Fibroblast of skin of right quadriceps (primary cell): ENCODE measurements at regions not wholly inside any gene's neighbourhood (a gene's known extent, or its start where the extent isn't known, plus 50 kb on each side); places are given as distances from the start of the nearest gene placed in this dataset.
A peak's percentile ranks its signal among the peaks of the same experiment; 100 is the strongest.

Experiments
- DNase-seq: peaks from one replicate; pipeline ENCODE4 v3.0.0-alpha.2; 2013

- peak; percentile 2 for DNase-seq
Observed at GRCh38 chr14:85279407-85279806, 250.5 kb upstream of the FLRT2 start.

GRCh38 chr14:85280074-85280473, 249.9 kb upstream of the FLRT2 start:
- DNase-seq = peak; percentile 17

- DNase-seq = no peak
Observed at GRCh38 chr14:85281921-85282320, 248.0 kb upstream of the FLRT2 start.

- DNase-seq = no peak
Observed at GRCh38 chr14:85288041-85288440, 241.9 kb upstream of the FLRT2 start.

- no peak for DNase-seq
Observed at GRCh38 chr14:85291731-85292130, 238.2 kb upstream of the FLRT2 start.

GRCh38 chr14:85293612-85294234, 236.2 kb upstream of the FLRT2 start:
- no peak for DNase-seq

- no peak for DNase-seq
Observed at GRCh38 chr14:85295318-85295717, 234.6 kb upstream of the FLRT2 start.

GRCh38 chr14:85296456-85297210, 233.3 kb upstream of the FLRT2 start:
- DNase-seq = peak; percentile 50

GRCh38 chr14:85300107-85300506, 229.8 kb upstream of the FLRT2 start:
- DNase-seq = no peak

GRCh38 chr14:85301506-85301905, 228.4 kb upstream of the FLRT2 start:
- DNase-seq = no peak

GRCh38 chr14:85306024-85306423, 223.9 kb upstream of the FLRT2 start:
- DNase-seq = no peak

- DNase-seq = peak; percentile 3
Observed at GRCh38 chr14:85308531-85309300, 221.2 kb upstream of the FLRT2 start.

- DNase-seq = peak; percentile 8
Observed at GRCh38 chr14:85310491-85311272, 219.3 kb upstream of the FLRT2 start.

GRCh38 chr14:85313560-85314207, 216.3 kb upstream of the FLRT2 start:
- DNase-seq = peak; percentile 87

- no peak for DNase-seq
Observed at GRCh38 chr14:85315290-85315689, 214.7 kb upstream of the FLRT2 start.

- DNase-seq = peak; percentile 45
Observed at GRCh38 chr14:85315733-85316290, 214.1 kb upstream of the FLRT2 start.

GRCh38 chr14:85316701-85317410, 213.1 kb upstream of the FLRT2 start:
- peak; percentile 59 for DNase-seq

- DNase-seq = peak; percentile 75
Observed at GRCh38 chr14:85317491-85318021, 212.4 kb upstream of the FLRT2 start.

- DNase-seq = no peak
Observed at GRCh38 chr14:85319101-85319500, 210.8 kb upstream of the FLRT2 start.

- DNase-seq = peak; percentile 28
Observed at GRCh38 chr14:85319998-85320630, 209.8 kb upstream of the FLRT2 start.
